Stimulated activated naive CD4-positive, alpha-beta T cell treated with Interleukin-2 at 50 U/mL for 16 hours (primary cell): ENCODE measurements at regions not wholly inside any gene's neighbourhood (a gene's known extent, or its start where the extent isn't known, plus 50 kb on each side); places are given as distances from the start of the nearest gene placed in this dataset.
"Not testable (repeated sequence)": the region's sequence is repeated elsewhere in the genome, so short reads cannot be mapped to it uniquely, and the experiment has no call there.

ENCODE experiments used
- DNase-seq: peaks from one replicate; lab custom pipeline; 2025; lab: John Stamatoyannopoulos, UW

- DNase-seq = not testable (repeated sequence)
Measured at GRCh38 chr6:140189263-140189662, 814.8 kb upstream of the CITED2 start.

GRCh38 chr6:140185991-140186390, 811.5 kb upstream of the CITED2 start:
- DNase-seq = no peak

GRCh38 chr6:140183881-140184280, 809.4 kb upstream of the CITED2 start:
- no peak for DNase-seq

- DNase-seq = no peak
Measured at GRCh38 chr6:140182821-140183220, 808.4 kb upstream of the CITED2 start.

- DNase-seq = no peak
Measured at GRCh38 chr6:140181876-140182275, 807.4 kb upstream of the CITED2 start.

GRCh38 chr6:140180306-140180705, 805.9 kb upstream of the CITED2 start:
- no peak for DNase-seq

- no peak for DNase-seq
Measured at GRCh38 chr6:140178935-140179334, 804.5 kb upstream of the CITED2 start.

- no peak for DNase-seq
Measured at GRCh38 chr6:140178520-140178919, 804.1 kb upstream of the CITED2 start.

- DNase-seq = no peak
Measured at GRCh38 chr6:140176306-140176705, 801.9 kb upstream of the CITED2 start.

GRCh38 chr6:140175486-140175885, 801.0 kb upstream of the CITED2 start:
- DNase-seq = no peak

- DNase-seq = no peak
Measured at GRCh38 chr6:140174524-140174923, 800.1 kb upstream of the CITED2 start.

- no peak for DNase-seq
Measured at GRCh38 chr6:140168365-140168764, 793.9 kb upstream of the CITED2 start.

- DNase-seq = no peak
Measured at GRCh38 chr6:140160909-140161308, 786.5 kb upstream of the CITED2 start.

GRCh38 chr6:140160494-140160893, 786.0 kb upstream of the CITED2 start:
- no peak for DNase-seq

GRCh38 chr6:140156131-140156530, 781.7 kb upstream of the CITED2 start:
- DNase-seq = no peak

GRCh38 chr6:140155451-140156126, 781.1 kb upstream of the CITED2 start:
- no peak for DNase-seq

GRCh38 chr6:140153703-140154102, 779.3 kb upstream of the CITED2 start:
- no peak for DNase-seq

GRCh38 chr6:140147825-140148814, 773.7 kb upstream of the CITED2 start:
- not testable (repeated sequence) for DNase-seq

- DNase-seq = no peak
Measured at GRCh38 chr6:140140891-140141290, 766.4 kb upstream of the CITED2 start.

- DNase-seq = no peak
Measured at GRCh38 chr6:140138311-140139010, 764.0 kb upstream of the CITED2 start.

GRCh38 chr6:140134224-140134623, 759.8 kb upstream of the CITED2 start:
- DNase-seq = no peak

- DNase-seq = no peak
Measured at GRCh38 chr6:140130074-140130473, 755.6 kb upstream of the CITED2 start.

GRCh38 chr6:140124498-140124897, 750.0 kb upstream of the CITED2 start:
- no peak for DNase-seq
